ENCODE measurements at regions not wholly inside any gene's neighbourhood (a gene's known extent, or its start where the extent isn't known, plus 50 kb on each side); places are given as distances from the start of the nearest gene placed in this dataset.
A peak's percentile ranks its signal among the peaks of the same experiment; 100 is the strongest.

DNA sequence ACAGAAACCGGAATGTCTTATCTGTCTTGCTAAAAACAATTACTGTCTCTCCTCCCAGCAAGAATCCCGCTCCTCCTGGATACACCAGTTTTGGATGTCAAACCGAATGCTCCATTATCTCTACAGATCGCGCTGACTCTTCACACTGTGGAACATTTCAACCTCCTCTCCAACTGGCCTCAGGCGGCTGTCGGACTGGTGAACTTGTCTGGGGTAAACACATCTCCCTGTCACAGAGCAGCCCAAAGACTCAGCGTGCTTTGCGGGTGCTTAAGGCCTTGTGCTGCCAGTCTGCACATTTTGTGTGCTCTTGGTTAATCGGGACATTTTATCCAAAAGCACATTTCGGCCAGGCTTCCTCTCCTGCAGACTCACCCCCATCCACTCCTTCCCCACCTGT, 173.1 kb downstream of the ICOS start:
- Mint-ChIP-seq H3K27me3 (no peaks in the 10 kb centered on the region), H3K4me1 (ENCODE audit: low read depth) (peaks cover 63% of the 10 kb centered on the region), H3K27ac (peak overlapping the region; percentile 59), H3K36me3 (no peaks in the 10 kb centered on the region), H3K4me3 (peak overlapping the region; percentile 83), H3K9me3 (ENCODE audit: low read depth) (no peaks in the 10 kb centered on the region)

- no peaks in the 10 kb centered on the region for H3K36me3 Mint-ChIP-seq
- H3K27ac Mint-ChIP-seq, result peak overlapping the region; percentile 59
- H3K27me3 Mint-ChIP-seq, result no peaks in the 10 kb centered on the region
- no peaks in the 10 kb centered on the region for H3K9me3 Mint-ChIP-seq (ENCODE audit: low read depth)
- peak overlapping the region; percentile 83 for H3K4me3 Mint-ChIP-seq
- peaks cover 61% of the 10 kb centered on the region for H3K4me1 Mint-ChIP-seq (ENCODE audit: low read depth)
Measured at GRCh38 chr2:204110338-204110741, 173.8 kb downstream of the ICOS start.

- no peaks in the 10 kb centered on the region for H3K9me3 Mint-ChIP-seq (ENCODE audit: low read depth)
- H3K36me3 Mint-ChIP-seq, result no peaks in the 10 kb centered on the region
- H3K4me3 Mint-ChIP-seq, result peak overlapping the region; percentile 83
- H3K4me1 Mint-ChIP-seq (ENCODE audit: low read depth), result peaks cover 56% of the 10 kb centered on the region
- peak overlapping the region; percentile 59 for H3K27ac Mint-ChIP-seq
- no peaks in the 10 kb centered on the region for H3K27me3 Mint-ChIP-seq
Measured at GRCh38 chr2:204110751-204111516, 174.4 kb downstream of the ICOS start.

DNA sequence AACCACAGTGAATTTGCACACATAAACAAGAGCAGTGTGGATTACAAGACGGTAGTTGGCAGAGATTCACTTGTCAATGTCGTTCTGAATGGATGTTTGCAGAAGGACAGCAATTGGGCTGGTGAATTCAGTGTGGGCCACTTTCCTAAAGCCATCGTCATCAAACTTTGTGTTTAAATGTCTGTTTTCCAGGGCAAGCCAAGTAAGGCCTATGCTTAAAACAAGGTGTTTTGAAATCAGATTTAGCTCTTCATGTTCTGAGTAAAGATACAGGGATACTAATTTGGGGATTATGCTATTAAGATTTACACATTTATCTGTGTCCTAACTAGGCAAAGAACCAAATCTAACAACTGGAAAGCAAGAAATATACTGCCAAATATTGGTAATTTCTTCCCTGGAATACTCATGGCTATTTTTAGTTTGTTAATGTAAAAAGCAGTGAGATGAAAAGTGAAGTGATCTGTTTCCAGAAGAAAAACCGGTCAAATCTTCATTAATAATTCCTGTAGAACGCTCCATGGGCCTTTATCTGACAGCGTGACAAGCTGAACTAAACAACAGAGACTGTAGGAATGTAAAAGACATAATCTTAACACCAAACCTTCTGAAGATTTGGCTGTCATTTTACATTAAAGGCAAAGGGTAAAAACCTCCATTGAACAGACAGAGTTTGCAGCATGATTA, 175.7 kb downstream of the ICOS start:
- Mint-ChIP-seq H3K36me3 (no peaks in the 10 kb centered on the region), H3K4me1 (ENCODE audit: low read depth) (peaks cover 50% of the 10 kb centered on the region), H3K27ac (no peak overlapping the region), H3K4me3 (no peak overlapping the region), H3K27me3 (no peaks in the 10 kb centered on the region), H3K9me3 (ENCODE audit: low read depth) (no peaks in the 10 kb centered on the region)

DNA sequence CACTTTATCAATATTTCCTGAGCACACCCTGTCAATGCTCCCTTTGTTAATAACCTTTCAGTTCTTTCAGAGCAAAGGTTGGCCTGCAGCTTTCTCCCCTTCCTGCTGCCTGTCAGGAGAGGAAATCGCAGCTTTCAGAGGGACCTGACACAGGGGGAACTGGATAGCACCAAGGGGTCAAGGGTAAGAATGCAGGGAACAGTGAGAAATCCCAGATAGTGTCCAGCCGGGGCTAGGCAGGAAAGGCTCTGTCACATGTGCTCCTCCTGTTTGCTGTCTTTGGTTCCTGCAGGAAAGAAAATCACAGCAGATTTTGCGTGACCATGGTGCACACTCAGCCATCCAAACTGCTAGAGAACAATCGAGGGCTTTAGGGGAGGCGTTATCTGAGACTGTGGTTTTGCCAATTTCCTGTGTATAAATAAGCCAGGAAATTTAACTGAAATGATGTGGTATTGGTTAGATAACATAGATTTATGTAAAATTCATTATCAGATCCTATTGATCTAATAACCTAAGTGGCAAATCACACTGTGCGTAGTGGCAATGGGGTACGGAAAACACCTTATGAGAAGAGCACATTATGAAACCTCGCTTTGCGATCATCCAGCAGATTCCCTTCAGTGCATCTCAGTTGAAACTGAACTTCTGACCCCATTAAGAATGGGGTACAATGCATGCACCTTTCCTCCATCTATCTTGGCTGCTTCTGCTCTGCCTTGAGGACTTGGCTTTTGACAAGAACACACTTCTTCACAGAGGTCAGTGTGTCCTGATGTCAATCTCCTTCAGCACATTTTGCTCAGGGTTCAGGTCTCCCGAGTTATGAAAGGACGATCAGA, 178.0 kb downstream of the ICOS start:
- Mint-ChIP-seq H3K4me1 (ENCODE audit: low read depth) (peaks cover 36% of the 10 kb centered on the region), H3K9me3 (ENCODE audit: low read depth) (no peaks in the 10 kb centered on the region), H3K4me3 (no peak overlapping the region), H3K27ac (no peak overlapping the region), H3K36me3 (no peaks in the 10 kb centered on the region), H3K27me3 (no peaks in the 10 kb centered on the region)

DNA sequence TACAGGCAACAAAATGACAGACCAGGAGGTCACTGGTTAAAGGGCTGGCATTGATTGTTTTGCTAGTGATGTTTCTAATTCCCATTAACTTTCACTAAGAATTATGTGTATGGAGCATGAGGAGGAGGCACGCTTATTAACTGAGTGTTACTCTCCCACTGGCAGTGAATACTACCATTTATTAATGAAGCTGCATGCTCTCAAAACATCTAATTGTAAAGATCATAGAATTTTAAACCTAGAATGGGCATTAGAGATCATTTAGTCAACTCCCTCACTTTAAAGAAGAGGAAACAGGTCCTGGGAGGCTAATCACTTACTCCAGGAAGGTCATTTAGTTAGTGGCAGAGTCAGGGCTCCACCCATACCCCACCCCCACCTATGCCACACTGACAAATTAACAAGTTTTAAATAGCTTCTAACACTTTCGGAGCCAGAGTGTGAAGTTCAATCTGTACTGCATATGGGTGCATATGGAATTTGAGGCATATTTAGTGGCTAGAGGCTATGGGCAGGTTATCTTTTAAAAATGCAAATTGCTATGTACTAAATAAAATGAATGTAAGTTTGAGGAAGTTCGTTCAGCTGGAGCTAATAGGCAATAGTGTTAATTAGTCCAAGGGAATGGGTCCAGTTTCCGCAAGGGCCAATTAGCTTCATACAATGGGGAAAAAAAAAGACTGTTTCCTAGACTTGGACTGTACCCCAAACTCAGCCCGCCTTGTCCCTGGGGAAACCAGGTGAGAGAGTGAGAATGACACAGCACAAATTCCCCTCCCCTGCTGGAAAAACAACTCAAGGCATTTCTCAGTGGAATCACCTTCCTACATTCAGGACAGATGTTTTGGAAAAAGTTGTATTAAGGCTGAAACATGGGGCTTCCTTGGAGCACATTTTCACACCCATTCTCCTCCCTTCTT, 178.8 kb downstream of the ICOS start:
- Mint-ChIP-seq H3K4me3 (no peak overlapping the region), H3K27me3 (no peaks in the 10 kb centered on the region), H3K36me3 (no peaks in the 10 kb centered on the region), H3K9me3 (ENCODE audit: low read depth) (no peaks in the 10 kb centered on the region), H3K27ac (peak overlapping the region; percentile 22), H3K4me1 (ENCODE audit: low read depth) (peaks cover 28% of the 10 kb centered on the region)

- Mint-ChIP-seq H3K36me3 (no peaks in the 10 kb centered on the region), H3K9me3 (ENCODE audit: low read depth) (no peaks in the 10 kb centered on the region), H3K4me1 (ENCODE audit: low read depth) (peaks cover 19% of the 10 kb centered on the region), H3K27ac (no peak overlapping the region), H3K4me3 (no peak overlapping the region), H3K27me3 (no peaks in the 10 kb centered on the region)
Measured at GRCh38 chr2:204116159-204116792, 179.7 kb downstream of the ICOS start.

- H3K4me3 Mint-ChIP-seq, result no peak overlapping the region
- no peaks in the 10 kb centered on the region for H3K9me3 Mint-ChIP-seq (ENCODE audit: low read depth)
- no peaks in the 10 kb centered on the region for H3K36me3 Mint-ChIP-seq
- no peaks in the 10 kb centered on the region for H3K27me3 Mint-ChIP-seq
- no peak overlapping the region for H3K27ac Mint-ChIP-seq
- H3K4me1 Mint-ChIP-seq (ENCODE audit: low read depth), result no peaks in the 10 kb centered on the region
Measured at GRCh38 chr2:204122425-204122824, 185.9 kb downstream of the ICOS start.

GRCh38 chr2:204124140-204124750, 187.7 kb downstream of the ICOS start:
- H3K9me3 Mint-ChIP-seq (ENCODE audit: low read depth), result no peaks in the 10 kb centered on the region
- H3K4me3 Mint-ChIP-seq, result no peak overlapping the region
- no peak overlapping the region for H3K27ac Mint-ChIP-seq
- H3K27me3 Mint-ChIP-seq, result no peaks in the 10 kb centered on the region
- no peaks in the 10 kb centered on the region for H3K36me3 Mint-ChIP-seq
- no peaks in the 10 kb centered on the region for H3K4me1 Mint-ChIP-seq (ENCODE audit: low read depth)

DNA sequence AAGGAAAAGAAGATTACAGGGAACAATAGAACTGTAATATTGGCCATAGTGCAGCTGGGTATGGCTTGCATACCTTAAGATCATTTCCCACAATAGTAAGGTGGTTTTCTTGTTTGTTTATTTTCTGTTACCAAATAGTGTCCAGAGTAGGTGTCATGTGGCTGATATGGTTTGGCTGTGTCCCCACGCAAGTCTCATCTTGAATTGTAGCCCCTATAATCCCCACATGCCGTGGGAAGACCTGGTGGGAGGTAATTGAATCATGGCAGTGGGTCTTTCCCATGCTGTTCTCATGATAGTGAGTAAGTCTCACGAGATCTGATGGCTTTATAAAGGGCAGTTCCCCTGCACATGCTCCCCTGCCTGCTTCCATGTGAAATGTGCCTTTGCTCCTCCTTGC, 190.1 kb downstream of the ICOS start:
- H3K4me1 Mint-ChIP-seq (ENCODE audit: low read depth), result no peaks in the 10 kb centered on the region
- H3K27me3 Mint-ChIP-seq, result no peaks in the 10 kb centered on the region
- H3K36me3 Mint-ChIP-seq, result no peaks in the 10 kb centered on the region
- no peak overlapping the region for H3K4me3 Mint-ChIP-seq
- no peaks in the 10 kb centered on the region for H3K9me3 Mint-ChIP-seq (ENCODE audit: low read depth)
- no peak overlapping the region for H3K27ac Mint-ChIP-seq

- Mint-ChIP-seq H3K36me3 (no peaks in the 10 kb centered on the region), H3K4me3 (no peak overlapping the region), H3K9me3 (ENCODE audit: low read depth) (no peaks in the 10 kb centered on the region), H3K4me1 (ENCODE audit: low read depth) (no peaks in the 10 kb centered on the region), H3K27me3 (no peaks in the 10 kb centered on the region), H3K27ac (no peak overlapping the region)
Measured at GRCh38 chr2:204127238-204127637, 190.7 kb downstream of the ICOS start.

GRCh38 chr2:204129591-204130294, 193.2 kb downstream of the ICOS start:
- Mint-ChIP-seq H3K36me3 (no peaks in the 10 kb centered on the region), H3K9me3 (ENCODE audit: low read depth) (no peaks in the 10 kb centered on the region), H3K4me1 (ENCODE audit: low read depth) (no peaks in the 10 kb centered on the region), H3K4me3 (no peak overlapping the region), H3K27ac (no peak overlapping the region), H3K27me3 (peaks cover 2% of the 10 kb centered on the region)

GRCh38 chr2:204131621-204132020, 195.1 kb downstream of the ICOS start:
- H3K9me3 Mint-ChIP-seq (ENCODE audit: low read depth), result no peaks in the 10 kb centered on the region
- peaks cover 2% of the 10 kb centered on the region for H3K27me3 Mint-ChIP-seq
- no peaks in the 10 kb centered on the region for H3K36me3 Mint-ChIP-seq
- no peak overlapping the region for H3K27ac Mint-ChIP-seq
- no peak overlapping the region for H3K4me3 Mint-ChIP-seq
- no peaks in the 10 kb centered on the region for H3K4me1 Mint-ChIP-seq (ENCODE audit: low read depth)

All from activated naive CD8-positive, alpha-beta T cell (primary cell).